ENCODE measurements at regions not wholly inside any gene's neighbourhood (a gene's known extent, or its start where the extent isn't known, plus 50 kb on each side); places are given as distances from the start of the nearest gene placed in this dataset.

- TF ChIP-seq CHD7 (IDR thresholded peaks at IDR 0.05; ENCODE audit: insufficient replicate concordance, low read length) = no peak
- no peak for TF ChIP-seq RAD21 (IDR thresholded peaks at IDR 0.05 in 1 of 2, conservative IDR thresholded peaks at IDR 0.05 in 1 of 2; ENCODE audit: low read depth in 2 of 2, low read length in 2 of 2)
- TF ChIP-seq NANOG (IDR thresholded peaks at IDR 0.05; ENCODE audit: insufficient read depth, low read depth, low read length, poor library complexity, severe bottlenecking) = no peak
- no peak for TF ChIP-seq CTBP2 (IDR thresholded peaks at IDR 0.05; ENCODE audit: borderline replicate concordance, insufficient read depth, insufficient read length, low read length)
- no peak for TF ChIP-seq KDM4A (IDR thresholded peaks at IDR 0.05; ENCODE audit: low read depth, low read length, severe bottlenecking)
- no peak for TF ChIP-seq RXRA (IDR thresholded peaks at IDR 0.05; ENCODE audit: insufficient read depth, low read depth, low read length)
- TF ChIP-seq CBX8 (IDR thresholded peaks at IDR 0.05; ENCODE audit: borderline replicate concordance, low read depth, low read length) = no peak
- no peak for TF ChIP-seq FOSL1 (IDR thresholded peaks at IDR 0.05; ENCODE audit: insufficient read depth, low read depth, low read length)
- no peak for TF ChIP-seq ZNF274 (IDR thresholded peaks at IDR 0.05; ENCODE audit: borderline replicate concordance, extremely low read depth, low read length)
- no peak for TF ChIP-seq SIN3A (conservative IDR thresholded peaks at IDR 0.05 in 1 of 2, IDR thresholded peaks at IDR 0.05 in 1 of 2; ENCODE audit: low read depth in 1 of 2, low read length in 2 of 2)
- TF ChIP-seq PHF8 (conservative IDR thresholded peaks at IDR 0.05; ENCODE audit: low read depth, low read length) = no peak
Observed at GRCh38 chr13:104483631-104484030, 1417.4 kb upstream of the SLC10A2 start (continued).
